ENCODE measurements at regions not wholly inside any gene's neighbourhood (a gene's known extent, or its start where the extent isn't known, plus 50 kb on each side); places are given as distances from the start of the nearest gene placed in this dataset.

- Histone ChIP-seq H2AK5ac (ENCODE audit: insufficient read length, low read length) (no peak overlapping the region), H3K9ac (ENCODE audit: extremely low read depth, insufficient read length, low read length) (no peak overlapping the region), H3K79me2 (ENCODE audit: insufficient read depth, low read length) (no peaks in the 10 kb centered on the region), H4K5ac (ENCODE audit: insufficient read length, low read depth, low read length) (no peak overlapping the region), H3K56ac (ENCODE audit: insufficient read length, low read depth, low read length) (no peak overlapping the region), H2BK120ac (ENCODE audit: low read depth, low read length, poor library complexity, severe bottlenecking) (no peak overlapping the region), H4K8ac (replicated peaks; ENCODE audit: insufficient read length, low read depth, low read length) (no peak overlapping the region), H2BK12ac (ENCODE audit: insufficient read length, low read depth, low read length) (no peak overlapping the region), H3K27ac (ENCODE audit: insufficient read length, low read depth, low read length) (no peak overlapping the region), H3K4me2 (ENCODE audit: insufficient read depth, insufficient read length, low read length) (no peak overlapping the region), H3K4ac (ENCODE audit: low read depth, low read length) (no peak overlapping the region), H3K9me3 (ENCODE audit: control insufficient read depth, low read depth, low read length) (no peaks in the 10 kb centered on the region), H2BK5ac (ENCODE audit: insufficient read length, low read length) (no peak overlapping the region), H3K23ac (ENCODE audit: insufficient read length, low read depth, low read length) (no peak overlapping the region), H2BK20ac (ENCODE audit: low read depth, low read length, poor library complexity, severe bottlenecking) (no peak overlapping the region), H2AFZ (ENCODE audit: low read length) (no peak overlapping the region), H3T11ph (ENCODE audit: low read length) (no peak overlapping the region), H4K20me1 (ENCODE audit: control insufficient read depth, insufficient read depth, insufficient read length) (no peaks in the 10 kb centered on the region), H3K23me2 (ENCODE audit: insufficient read length, low read depth, low read length, poor library complexity, severe bottlenecking) (no peaks in the 10 kb centered on the region), H2BK15ac (ENCODE audit: low read depth, low read length) (no peak overlapping the region), H3K18ac (ENCODE audit: insufficient read length, low read depth, low read length) (no peak overlapping the region), H4K91ac (ENCODE audit: insufficient read length, low read depth, low read length) (no peak overlapping the region), H3K4me1 (ENCODE audit: insufficient read depth, low read length) (no peaks in the 10 kb centered on the region), H3K14ac (ENCODE audit: insufficient read depth, low read length) (no peak overlapping the region), H3K79me1 (ENCODE audit: insufficient read depth, low read depth, low read length, poor library complexity, severe bottlenecking) (no peaks in the 10 kb centered on the region), H3K27me3 (ENCODE audit: insufficient read depth, low read length) (no peaks in the 10 kb centered on the region)
- no peak overlapping the region for H3K4me3 Mint-ChIP-seq
- no peaks in the 10 kb centered on the region for H3K27me3 Mint-ChIP-seq (ENCODE audit: low read depth)
- H3K36me3 Mint-ChIP-seq (ENCODE audit: insufficient read depth in 1 of 3, low read depth in 3 of 3) = no peaks in the 10 kb centered on the region
- H3K4me1 Mint-ChIP-seq = peaks cover 7 to 9% of the 10 kb centered on the region in 2 experiments
- H3K27ac Mint-ChIP-seq = no peak overlapping the region
- DNase-seq = no peak
- H3K9me3 Mint-ChIP-seq = no peaks in the 10 kb centered on the region
- WGBS (ENCODE audit: extremely low coverage, insufficient read length, low lambda C conversion rate) = no CpG with 5 or more reads among the region's 2 CpGs
- TF ChIP-seq, protein P1, sequence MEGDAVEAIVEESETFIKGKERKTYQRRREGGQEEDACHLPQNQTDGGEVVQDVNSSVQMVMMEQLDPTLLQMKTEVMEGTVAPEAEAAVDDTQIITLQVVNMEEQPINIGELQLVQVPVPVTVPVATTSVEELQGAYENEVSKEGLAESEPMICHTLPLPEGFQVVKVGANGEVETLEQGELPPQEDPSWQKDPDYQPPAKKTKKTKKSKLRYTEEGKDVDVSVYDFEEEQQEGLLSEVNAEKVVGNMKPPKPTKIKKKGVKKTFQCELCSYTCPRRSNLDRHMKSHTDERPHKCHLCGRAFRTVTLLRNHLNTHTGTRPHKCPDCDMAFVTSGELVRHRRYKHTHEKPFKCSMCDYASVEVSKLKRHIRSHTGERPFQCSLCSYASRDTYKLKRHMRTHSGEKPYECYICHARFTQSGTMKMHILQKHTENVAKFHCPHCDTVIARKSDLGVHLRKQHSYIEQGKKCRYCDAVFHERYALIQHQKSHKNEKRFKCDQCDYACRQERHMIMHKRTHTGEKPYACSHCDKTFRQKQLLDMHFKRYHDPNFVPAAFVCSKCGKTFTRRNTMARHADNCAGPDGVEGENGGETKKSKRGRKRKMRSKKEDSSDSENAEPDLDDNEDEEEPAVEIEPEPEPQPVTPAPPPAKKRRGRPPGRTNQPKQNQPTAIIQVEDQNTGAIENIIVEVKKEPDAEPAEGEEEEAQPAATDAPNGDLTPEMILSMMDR (conservative IDR thresholded peaks at IDR 0.05) = no peak
Measured at GRCh38 chr2:173855661-173856060, 109.5 kb downstream of the SP3 start.
